GM18505 (cell line): ENCODE measurements at regions not wholly inside any gene's neighbourhood (a gene's known extent, or its start where the extent isn't known, plus 50 kb on each side); places are given as distances from the start of the nearest gene placed in this dataset.

Source experiments
- ATAC-seq: cut with Tn5 transposase; IDR thresholded peaks from one replicate; pipeline ENCODE4 v1.9.1; 2021; ENCODE audit not compliant: unreplicated experiment
- POLR2A ChIP-seq: IDR thresholded peaks from 4 replicates; pipeline ENCODE4 v1.6.1; 2011; ENCODE audit warnings: borderline replicate concordance; ENCODE audit not compliant: insufficient read depth, insufficient read length; ENCODE audit errors: extremely low read depth

DNA sequence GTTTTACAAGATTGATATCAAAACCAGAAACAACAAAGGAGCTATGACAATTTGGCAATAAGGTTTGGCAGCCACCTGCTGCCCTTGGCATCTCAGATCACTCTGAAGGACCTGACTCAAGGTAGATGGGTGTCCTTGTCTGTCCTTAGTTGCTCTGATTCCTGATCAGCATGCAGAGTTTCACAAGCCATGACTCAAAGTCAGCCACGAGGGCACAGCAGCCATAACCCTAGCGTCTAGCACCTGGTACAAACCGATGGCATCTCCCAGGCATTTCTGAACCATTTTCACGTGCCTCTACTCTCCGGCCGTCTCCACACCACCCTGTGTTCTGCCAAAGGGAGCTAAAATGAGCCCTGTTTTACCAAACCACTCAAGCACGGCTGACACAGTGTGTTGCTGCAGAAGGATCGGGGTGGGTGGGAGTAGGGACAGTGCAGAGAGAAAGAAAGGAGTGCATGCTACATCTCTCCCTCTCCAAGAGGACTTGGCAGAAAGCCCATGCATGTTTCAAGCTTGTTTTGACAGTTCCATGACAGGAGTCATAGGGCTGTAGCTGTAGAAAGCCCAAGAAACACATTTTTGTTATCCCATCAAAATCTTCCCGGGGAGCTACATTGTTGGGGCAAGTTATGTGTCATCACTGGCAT, 297.3 kb downstream of the ABCC12 start:
- no peak for TF ChIP-seq POLR2A
- no peak for ATAC-seq

DNA sequence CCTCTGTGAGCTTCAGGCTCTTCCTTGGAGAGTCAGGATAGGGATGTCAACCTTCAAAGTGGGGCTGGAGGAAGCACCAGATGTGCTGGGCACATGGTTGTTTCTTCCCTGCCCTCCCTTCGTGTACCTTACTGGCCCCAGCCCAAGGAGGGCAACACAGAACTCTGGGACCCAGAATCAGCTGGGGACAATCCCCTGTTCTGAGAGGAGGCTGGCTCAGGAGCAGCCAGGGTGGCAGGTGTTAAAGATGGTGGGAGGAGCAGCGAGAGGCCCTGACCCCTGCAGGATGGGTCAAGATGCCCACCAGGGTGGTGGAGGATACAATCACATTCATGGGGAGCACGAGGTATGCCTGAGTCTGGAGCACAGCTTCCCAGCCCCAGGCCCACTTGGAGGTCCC, 300.4 kb downstream of the ABCC12 start:
- TF ChIP-seq POLR2A, result no peak
- no peak for ATAC-seq

DNA sequence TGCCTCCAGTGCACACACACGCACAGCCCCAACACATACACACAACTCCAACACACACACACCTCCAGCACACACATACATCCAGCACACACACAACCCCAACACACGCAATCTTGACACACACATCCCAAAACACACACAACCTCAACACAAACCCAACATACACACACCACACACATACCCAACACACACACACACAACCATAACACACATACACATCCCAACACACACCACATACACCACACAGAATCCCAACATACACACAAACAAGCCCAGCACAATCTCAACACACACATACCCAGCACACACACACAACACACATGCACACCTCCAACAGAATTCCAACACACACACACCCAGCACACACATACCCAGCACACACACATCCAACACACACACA, 301.1 kb downstream of the ABCC12 start:
- TF ChIP-seq POLR2A, result no peak
- ATAC-seq, result no peak

DNA sequence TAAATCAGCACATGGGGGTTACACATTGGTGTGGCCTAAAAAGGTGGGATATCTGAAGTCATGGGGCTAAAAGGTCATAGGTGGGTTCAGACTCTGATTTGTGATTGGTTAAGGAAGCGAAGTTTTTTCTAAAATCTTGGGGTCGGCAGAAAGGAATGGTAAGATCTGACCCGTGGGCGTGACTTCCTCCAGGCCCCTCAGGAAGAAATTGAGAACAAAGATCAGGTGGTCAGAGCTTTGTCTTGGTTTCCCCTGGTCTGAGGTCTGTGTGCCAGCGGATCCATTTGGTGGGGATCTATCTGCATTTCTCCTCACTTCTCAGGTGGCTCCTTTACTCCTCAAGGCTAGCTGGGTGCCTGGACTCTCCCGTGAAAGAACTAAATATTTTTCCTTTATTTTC, 302.8 kb downstream of the ABCC12 start:
- no peak for TF ChIP-seq POLR2A
- ATAC-seq, result no peak

DNA sequence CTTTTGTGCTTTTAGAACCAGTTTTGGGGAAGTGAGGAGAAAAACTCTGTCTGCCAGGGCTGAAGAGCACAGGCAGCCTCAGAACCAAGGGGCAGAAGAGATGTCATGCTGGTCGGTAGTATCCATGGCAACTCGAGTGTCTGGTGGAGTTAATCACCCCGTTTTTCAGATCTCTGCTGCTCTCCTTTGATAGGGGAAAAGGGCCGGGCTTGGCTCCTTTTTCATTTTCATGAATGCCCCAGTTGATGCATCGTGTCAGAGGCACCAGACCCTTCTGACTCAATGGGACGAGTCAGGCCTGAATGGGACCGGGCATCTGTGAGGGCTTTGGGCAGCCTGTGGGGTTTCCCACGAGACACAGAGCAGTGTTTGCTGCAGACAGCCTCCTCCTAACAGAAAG, 304.6 kb downstream of the ABCC12 start:
- no peak for TF ChIP-seq POLR2A
- no peak for ATAC-seq

GRCh38 chr16:47849736-47850135, 306.1 kb downstream of the ABCC12 start:
- ATAC-seq, result no peak
- TF ChIP-seq POLR2A, result no peak

- no peak for ATAC-seq
- no peak for TF ChIP-seq POLR2A
These were observed 307.2 kb downstream of the ABCC12 start for GRCh38 chr16:47848421-47849109.

- TF ChIP-seq POLR2A, result no peak
These were observed 308.4 kb downstream of the ABCC12 start for GRCh38 chr16:47847220-47847970.

GRCh38 chr16:47834485-47835024, 321.2 kb downstream of the ABCC12 start:
- no peak for TF ChIP-seq POLR2A
- ATAC-seq, result no peak

More at GRCh38 chr16:47847220-47847970, 308.4 kb downstream of the ABCC12 start:
- ATAC-seq, result no peak

GRCh38 chr16:47833771-47834170, 322.0 kb downstream of the ABCC12 start:
- no peak for TF ChIP-seq POLR2A

GRCh38 chr16:47829850-47830600, 325.8 kb downstream of the ABCC12 start:
- TF ChIP-seq POLR2A, result no peak

More at GRCh38 chr16:47833771-47834170, 322.0 kb downstream of the ABCC12 start:
- ATAC-seq, result no peak

GRCh38 chr16:47826070-47826469, 329.7 kb downstream of the ABCC12 start:
- no peak for ATAC-seq

More at GRCh38 chr16:47829850-47830600, 325.8 kb downstream of the ABCC12 start:
- ATAC-seq, result no peak

DNA sequence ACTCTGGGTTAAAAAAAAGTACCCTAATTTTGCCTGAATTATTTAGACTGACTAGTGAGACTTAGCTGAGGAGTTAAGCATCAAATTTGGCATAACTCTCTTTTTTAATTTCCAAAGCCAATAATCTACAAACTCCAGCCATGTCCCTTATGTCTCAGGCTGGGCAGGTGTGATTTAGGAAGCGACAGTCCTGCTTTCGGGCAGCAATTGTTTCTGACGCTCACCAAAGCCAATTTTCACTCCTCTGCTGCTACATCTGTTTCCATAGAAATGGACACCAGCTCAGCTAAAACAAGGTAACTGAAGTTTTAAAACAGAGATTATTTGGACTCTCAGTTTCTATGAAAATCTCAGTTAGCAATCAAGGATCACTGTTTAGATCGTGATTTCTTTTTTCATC, 338.7 kb downstream of the ABCC12 start:
- ATAC-seq, result no peak
- TF ChIP-seq POLR2A, result no peak

More at GRCh38 chr16:47826070-47826469, 329.7 kb downstream of the ABCC12 start:
- TF ChIP-seq POLR2A, result no peak
